ENCODE measurements at regions not wholly inside any gene's neighbourhood (a gene's known extent, or its start where the extent isn't known, plus 50 kb on each side); places are given as distances from the start of the nearest gene placed in this dataset.

DNA sequence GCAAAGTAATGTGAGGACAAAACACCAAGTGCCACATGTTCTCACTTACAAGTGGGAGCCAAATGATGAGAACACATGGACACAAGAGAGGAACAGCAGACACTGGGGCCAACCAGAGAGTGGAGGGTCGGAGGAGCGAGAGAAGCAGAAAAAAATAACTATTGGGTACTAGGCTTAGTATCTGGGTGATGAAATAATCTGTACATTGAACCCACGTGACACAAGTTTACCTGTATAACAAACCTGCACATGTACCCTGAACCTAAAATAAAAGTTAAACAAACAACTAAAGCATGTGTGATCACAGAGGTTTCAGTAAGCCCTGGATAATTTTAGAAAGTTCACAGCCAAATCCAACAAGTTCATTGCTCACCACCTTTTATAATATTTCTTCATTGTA is 160.1 kb downstream of the TENT4A start:
- DNase-seq: no peak

DNA sequence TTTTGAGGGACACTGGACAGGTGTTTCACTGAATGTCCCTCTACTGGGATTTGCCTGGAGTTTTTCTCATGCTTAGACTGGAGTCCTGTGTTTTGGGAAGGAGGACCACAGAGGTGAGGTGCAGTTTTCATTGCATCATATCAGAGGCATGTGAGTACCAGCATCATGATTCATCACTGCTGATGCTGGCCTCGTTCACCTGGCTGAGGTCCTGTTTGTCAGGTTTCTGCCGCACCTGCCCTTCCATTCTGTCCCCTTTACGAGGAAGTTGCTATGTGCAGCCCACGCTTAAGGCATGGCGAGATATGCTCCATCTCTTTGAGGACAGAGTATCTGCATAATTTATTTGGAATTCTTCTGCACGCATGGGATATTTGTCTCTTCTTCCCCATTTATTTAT is 162.1 kb downstream of the TENT4A start:
- DNase-seq: no peak

DNA sequence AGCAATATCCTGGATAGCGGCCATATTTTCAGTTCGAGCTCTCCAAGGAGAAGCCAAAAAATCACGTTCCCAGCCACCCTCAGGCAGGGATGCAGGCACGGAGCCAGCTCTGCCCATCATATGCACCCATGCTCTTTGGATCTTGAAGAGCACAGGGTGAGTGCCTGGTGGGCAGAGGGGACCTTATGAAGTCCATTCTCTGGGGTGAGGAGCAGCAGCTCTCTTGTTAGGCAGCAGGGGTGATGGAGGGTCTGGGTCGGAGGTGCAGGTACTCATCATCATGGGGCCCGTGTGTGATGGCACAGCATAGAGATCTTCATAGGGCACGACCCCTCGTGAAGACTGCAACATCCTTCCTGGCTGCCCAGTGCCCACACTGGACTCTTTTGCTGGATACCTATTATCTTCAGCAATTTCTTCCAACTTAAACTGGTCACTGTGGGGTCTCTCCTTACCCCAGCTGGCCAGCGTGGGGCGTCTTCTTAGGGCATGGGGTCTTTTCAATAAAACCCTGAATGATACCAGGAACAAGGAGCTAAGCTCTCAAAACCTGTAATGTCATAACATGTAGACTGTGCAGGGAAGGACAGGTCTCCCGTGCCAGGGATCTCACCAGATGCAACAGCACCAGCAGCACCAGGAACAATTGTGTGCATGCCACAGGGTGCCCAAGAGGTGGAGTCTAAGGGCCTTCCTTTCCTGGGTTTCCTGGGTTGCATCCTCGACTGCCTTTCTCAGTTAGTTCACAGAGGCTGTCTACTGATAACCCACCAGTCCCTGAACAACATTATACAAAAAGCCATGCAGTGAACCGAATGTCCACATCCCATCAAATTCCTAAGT is 165.0 kb downstream of the TENT4A start:
- DNase-seq: no peak

DNA sequence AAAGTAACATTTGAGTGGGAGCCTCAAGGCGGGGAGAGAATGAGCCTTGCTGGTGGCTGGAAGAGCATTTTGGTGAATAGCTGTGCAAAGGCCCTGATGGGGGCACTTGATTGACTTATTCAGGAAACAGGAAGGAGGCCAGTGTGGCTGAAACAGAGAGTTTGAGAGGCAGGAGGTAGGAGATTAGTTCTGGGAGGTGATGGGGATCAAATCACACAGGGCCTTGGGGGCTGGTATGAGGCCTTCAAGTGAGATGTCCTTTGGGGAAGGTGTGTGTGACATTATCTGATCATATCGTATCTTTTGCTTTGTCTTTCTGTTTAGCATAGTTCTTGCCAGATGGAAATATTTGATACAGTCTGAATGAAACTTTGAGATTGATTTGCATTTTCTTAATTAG is 172.3 kb downstream of the TENT4A start:
- no peak for DNase-seq

DNA sequence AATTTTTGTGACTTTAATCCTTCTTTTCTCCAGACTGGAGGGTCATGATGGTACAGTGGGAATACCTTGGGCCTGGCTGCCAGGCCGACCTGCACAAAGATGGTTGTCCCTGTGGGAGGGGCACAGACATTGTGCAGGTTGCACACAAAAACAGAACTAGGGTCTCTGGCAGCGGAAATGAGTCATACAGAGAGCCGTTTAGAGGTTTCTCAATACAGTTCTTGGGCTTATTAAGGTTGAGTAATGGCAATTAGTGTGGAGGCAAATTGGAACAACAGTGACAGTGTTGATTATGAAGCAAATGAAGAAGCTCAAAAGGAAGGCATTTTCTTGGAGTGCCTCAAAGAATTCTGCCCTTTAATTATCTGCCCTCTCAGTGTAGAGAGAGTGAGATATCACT is 173.6 kb downstream of the TENT4A start:
- no peak for DNase-seq

DNA sequence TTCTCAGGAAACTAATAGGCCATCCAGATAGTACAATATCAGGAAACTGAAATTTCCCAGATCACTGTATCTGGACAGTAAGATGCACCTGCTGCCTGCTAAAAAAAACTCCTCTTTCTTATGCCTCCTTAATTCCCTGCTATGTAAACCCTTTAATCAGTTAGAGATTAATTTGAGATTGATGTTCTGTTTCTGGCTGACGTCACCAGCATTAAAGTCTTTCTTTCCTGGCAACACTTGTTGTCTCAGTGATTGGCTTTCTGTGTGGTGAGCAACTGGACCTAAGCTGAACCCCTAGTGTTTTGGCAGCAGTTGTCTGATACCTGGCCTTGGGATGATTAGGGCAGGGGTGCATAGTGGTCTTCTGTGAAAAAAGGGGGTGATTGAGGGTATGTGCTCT is 175.8 kb downstream of the TENT4A start:
- no peak for DNase-seq

DNA sequence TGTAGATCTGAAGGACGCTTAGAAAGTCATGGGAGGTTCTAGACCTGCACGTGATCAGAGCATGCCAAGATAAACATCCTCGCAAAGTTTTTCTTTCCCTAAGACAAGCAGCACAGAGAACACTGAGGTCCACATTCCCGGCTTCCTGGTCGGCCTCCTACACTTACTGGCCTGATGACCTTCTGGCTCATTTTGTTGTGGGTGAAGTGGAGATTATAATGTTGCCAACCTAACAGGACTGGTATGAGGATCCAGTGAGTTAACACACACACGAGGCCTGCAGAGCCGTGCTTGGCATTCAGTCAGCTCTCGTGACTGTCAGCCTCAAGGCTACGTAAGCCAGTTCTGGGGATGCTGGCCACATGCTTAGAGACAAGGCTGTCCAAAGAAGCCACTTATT is 186.0 kb downstream of the TENT4A start:
- no peak for DNase-seq

DNA sequence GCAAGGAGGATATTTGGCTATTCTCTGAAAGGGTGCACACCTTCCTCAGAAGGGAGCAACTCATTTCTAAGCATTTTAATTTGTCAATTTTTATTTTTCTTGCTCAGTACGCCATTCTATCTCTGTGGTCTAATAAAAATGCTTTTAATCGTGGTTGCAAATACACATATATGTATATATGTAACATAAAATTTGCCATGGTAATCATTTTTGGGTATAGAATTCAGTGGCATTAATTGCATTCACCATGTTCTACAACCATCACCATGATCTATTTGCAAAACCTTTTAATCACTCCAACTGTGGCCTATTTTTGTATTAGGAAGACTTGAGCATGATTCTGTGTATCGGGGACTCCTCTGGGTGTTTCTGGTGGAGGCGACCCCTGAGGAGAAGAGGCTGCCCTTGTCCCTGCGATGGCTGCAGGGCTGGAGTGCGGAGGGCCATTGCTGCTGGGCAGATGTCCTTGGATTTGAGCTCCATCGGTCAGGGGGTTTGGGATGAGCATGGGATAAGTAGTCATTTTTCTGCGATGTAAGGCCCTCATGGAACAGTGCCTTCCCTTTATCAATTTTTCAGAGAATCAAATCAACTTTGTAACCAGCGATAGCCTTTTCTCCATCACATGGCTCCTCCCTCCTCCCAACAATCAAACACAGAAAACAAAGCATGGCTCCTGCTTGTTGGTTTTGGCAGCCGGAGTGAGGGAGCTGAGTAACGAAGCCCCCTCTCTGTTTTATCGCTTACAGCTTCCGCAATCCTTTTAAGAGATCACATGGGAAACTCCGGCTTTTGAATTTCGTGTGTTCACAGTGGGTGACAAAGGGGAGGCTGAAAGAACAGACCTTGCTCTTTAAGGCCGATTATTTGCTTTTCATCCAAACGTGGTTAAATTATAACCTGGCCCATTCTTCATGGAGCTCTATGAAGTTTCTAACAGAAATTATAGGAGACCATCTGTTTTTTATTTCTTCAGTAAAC is 187.3 kb downstream of the TENT4A start:
- no peak for DNase-seq

DNA sequence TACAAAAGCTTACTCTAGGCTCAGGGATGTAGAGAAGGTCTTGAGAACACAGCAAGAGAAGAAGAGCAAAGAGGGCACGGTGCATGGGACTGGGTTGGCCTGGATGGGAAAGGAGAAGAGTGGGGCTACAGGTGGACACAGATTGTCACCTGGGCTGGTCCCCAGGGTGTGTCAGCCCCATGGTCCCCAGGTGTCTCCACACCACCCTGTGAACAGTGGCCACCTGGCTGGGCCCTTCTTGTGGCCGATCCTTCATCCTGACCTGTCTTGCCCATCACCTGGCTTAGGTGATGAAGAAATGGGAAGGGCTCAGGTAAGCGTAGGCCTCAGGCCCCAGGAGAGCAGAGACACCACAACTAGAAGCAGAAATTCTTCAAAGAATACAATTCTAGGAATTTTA is 188.9 kb downstream of the TENT4A start:
- DNase-seq: no peak

DNA sequence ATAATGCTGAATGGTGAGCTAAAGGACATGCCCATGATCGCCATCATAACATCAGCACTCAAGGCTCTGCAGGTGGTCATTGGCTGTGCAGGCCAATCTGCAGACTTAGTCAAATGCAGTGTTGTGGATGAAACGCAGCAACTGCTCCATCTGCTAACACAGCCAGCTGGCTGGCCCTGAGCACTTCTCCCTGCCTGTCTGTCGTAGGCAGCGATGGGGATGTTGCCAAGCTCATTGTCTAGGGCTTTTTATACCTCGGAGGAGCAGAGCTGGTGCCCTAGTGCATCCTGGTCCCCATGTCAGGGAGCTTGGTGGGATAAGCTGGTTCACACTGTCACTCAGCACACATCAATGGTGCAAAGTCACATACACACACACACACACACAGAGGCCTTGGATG is 189.4 kb downstream of the TENT4A start:
- DNase-seq: no peak

DNA sequence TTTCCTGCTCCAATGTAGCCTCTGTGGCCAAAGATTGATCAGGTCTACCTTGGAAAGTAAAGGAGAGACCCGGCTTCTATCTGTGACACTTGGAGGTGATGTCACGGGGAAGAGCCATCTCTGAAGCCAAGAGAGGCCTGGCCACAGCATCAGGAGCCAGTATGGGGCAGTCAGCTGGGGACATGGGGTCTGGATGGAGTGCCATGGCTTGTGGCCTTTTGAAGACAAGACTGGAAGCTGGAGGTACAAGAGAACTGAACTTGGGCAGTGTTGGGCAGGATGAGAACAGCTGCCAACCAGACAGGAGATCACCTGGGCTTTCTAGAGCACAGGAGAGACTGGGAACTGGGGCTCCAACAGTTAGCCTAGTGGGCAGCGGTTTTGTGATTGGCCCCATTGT is 190.7 kb downstream of the TENT4A start:
- no peak for DNase-seq

DNA sequence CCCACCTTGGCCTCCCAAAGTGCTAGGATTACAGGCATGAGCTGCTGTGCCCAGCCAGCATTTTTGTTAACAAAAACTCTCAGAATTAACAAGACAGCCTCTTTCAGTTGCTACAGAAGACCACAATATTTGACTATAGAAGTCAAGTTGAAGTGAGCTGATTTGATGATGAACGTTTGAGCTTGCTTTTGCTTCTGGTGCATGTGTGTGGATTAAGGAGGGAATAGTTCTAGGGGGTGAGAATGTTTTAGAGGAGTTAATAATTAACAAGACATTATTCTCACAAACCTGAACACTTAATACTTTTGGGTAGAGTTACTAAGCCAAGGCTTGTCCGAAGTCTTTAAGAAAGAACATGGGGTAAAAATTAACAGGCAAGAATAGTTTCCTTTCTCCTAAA is 191.6 kb downstream of the TENT4A start:
- no peak for DNase-seq

DNA sequence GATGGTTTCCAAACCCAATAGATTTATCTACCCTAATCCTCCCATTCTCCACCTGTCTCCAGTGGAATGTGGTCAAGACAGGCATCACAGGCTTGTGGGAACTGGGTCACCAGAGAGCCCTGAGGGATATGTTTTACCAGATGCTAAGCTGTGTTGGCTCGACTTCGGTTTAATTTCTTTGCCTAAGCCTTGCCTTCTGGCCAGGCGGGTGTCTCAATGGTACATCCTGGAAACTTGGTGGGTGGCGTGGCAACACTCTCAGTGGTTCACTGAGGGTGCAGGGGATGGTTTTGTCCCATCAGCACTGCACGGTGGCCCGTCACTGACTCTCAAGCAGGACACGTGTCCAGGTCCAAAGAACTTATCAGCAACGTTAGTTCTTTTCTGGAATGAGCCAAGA is 192.2 kb downstream of the TENT4A start:
- DNase-seq: no peak

DNA sequence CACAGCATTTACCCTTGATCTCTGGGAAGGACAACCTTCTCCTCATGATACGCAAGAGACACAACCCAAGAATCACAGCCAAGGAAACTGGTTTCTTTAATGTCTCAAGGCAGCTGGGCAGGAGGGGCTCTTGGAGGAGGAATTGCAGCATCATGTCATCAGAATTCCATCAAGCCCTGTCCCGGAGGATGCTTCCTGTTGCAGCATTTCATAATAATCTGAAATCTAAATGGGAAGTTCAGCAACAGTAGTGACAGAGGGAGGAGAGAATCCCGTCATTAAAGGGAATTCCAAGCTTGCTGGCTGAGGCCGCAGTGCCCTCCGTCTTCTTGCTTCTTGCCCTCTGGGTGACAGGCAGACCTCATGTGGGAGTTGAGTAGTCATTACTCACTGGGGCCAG is 192.7 kb downstream of the TENT4A start:
- no peak for DNase-seq

DNA sequence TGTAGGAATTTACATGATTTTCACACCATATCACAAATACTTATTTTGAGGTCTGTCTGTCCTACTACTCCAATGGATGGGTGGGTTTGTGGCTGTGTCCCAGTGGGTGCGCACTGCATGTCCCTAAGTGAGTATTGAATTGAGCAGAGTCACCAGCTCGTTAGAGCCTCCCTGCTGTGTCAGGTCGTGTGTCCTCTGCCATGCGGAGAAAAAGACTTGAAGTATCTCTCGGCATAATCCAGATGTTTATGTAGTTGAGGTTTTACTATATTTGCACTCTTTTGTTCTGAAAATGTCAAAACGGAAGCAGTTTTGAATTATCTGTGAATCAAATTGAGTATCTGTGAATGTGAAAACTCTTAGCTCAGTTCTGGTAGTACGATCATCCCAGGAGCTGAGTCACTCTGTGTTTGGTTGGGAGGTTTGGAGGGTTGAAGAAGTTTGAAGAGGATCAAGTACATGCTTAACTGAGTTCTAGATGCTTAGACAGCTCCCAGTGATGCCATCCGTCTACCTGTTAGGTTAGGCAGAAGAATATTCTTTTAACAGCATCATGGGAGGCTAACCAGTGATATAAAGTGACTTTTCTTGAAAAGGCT is 194.2 kb downstream of the TENT4A start:
- no peak for DNase-seq

DNA sequence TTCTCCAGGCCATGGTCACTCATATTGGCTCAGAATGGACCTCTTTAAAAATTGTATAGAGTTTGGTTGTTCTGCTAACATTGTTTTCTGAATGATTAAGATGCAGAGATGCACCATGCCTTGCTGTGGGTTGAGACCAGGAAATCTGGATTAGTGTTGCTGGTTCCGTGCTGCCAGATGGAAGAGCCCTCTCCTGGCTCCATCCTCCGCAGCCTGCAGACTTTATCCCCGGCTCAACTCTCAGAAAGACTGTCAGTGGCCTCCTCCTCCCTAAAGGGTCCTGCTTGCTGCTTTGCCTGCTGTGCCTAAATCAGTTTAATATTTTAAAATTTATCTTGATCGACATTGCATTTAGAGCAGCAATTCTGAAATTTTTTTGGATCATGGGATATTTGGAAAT is 196.7 kb downstream of the TENT4A start:
- DNase-seq: no peak

DNA sequence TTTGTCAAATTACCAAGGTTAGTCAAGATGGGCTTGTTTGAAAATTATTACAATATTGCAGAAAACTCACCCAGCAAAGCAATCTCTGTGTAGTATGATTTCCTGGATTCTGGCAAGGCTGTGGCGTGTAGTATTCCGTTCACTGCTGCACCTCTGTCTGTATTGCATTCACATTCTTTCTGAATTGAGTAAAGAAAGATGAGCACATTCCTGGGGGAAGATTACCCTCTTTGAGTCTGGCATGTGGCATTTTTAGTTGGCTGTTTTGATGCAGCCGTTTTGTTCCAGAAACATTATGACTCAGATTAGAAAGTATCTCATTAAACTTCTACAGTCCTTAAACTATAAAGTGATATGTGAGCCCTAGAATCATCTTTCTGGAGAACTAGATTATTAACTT is 197.7 kb downstream of the TENT4A start:
- DNase-seq: no peak

DNA sequence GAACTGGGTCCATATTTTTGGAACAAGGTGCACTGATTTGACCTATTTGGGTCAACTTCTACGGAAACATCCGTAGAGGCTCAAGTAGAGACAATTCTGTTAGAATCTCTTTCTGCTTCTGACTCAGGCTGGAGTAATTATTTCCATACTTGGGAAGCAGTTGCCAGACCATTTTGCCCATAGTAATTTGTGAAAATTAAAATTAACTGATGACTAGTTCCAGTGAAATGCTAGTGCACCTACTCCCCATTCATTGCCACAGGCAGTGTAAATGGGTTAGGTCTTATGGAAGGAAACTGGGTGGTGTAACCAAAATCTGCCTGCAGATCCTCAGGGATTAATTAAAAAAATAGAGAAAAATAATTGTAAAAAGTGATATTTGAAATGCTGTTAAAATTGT is 201.1 kb downstream of the TENT4A start:
- no peak for DNase-seq

DNA sequence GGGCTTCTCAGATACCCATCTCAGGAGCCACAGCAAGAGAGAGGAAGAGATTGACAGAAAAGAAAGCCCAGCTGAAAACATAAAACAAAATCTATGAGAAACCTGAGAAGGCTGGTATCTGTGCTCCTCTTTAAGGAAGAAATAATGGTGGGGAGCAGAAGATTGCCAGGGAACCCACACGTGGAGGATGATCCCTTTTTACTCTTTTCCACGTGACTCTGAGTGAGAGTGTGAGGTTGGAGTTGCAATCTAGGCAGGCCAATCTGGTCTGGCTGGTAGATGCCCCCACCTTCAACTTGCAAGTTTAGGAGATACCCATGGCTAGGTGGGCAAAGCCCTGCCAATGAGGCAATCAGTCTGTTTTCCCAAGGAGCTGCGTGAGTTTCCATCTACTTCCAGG is 202.3 kb downstream of the TENT4A start:
- no peak for DNase-seq

DNA sequence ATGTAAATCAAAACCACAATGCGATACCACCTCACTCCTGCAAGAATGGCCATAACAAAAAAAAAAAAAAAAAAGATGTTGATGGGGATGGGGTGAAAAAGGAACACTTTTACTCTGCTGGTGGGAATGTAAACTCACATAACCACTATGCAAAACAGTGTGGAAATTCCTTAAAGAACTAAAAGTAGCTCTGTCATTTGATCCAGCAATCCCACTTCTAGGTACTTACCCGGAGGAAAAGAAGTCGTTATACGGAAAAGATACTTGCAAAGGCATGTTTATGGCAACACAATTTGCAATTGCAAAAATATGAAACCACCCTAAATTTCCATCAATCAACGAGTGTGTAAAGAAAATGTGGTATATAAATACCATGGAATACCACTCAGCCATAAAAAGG is 205.0 kb downstream of the TENT4A start:
- DNase-seq: no peak

DNA sequence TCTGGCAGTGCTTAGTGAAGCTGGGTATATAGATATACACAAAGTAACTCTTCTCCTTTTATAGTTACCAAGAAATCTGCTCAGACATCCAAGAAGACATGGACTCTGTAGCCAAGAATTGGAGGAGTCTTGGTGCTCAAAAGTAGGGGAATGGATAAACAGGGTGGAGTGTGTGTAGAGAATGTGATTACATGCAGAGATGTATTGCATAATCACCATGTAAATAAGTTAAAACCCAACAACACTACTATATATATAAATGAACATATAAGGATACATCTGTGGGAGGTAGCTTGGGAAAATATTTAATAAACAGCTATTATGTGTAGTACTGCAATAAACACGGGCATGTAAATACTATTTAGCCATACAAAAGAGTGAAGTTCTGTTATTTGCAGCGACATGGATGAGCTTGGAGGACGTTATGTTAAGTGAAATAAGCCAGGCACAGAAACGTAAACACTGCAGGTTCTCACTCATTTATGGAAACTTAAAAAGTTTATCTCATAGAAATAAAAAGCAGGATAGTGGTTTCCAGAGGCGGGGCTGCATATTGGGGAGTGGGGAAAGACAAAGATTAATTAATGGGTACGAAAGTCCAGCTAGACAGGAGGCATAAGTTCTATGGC is 207.5 kb downstream of the TENT4A start:
- DNase-seq: no peak

DNA sequence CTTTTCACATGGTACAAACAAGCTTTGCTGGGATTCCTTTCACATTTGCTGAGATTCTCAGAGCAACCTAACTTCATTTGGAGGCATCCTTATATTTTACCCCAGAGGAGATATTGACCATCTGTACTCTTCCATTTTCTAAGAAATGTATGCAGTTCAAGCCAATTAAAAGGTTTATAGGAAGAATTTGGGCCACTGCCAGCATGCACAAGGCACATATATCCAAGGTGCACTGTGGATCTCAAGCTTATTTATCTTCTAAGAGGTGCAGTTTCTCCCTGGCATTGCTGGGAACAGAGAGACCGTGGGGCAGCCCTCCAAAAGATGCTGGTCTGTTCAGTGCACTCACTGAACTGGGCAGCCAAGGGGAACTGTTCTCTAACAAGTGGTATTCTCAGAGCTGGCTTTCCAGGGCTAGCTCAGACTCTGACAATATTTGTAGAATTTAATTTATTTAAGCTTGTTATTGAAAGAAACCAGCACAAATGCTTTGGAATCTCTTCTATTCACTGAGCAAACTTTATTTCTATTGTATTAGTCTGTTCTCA is 213.3 kb downstream of the TENT4A start:
- DNase-seq: no peak

DNA sequence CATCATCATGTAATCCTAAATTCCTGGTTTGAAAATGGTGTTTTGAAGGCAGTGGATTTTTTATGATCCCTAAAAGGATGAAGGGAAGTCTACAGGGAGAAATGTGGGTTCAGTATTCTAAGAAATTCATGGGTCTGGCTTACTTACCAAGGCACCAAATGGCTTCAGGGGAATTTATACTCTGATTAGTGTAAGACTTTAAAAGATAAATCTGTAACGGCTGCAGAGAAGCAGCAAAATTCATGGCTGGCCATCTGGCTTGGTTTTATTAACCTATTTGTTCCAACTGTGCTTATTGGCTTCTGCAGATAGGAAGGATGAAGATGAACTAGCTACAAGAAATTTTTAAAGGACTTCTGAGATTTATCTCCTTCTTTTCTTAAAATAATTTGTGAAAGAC is 222.8 kb downstream of the TENT4A start:
- DNase-seq: no peak
